ENCODE measurements at regions not wholly inside any gene's neighbourhood (a gene's known extent, or its start where the extent isn't known, plus 50 kb on each side); places are given as distances from the start of the nearest gene placed in this dataset.

GRCh38 chr4:133713340-133713739 lies 488.2 kb downstream of the PABPC4L start:
- no peak for TF ChIP-seq CTCF (IDR thresholded peaks at IDR 0.05)
- TF ChIP-seq ZFX (IDR thresholded peaks at IDR 0.05; ENCODE audit: borderline replicate concordance) = no peak
- H3K27ac ChIP-seq = no peak overlapping the region

- H3K27ac ChIP-seq = no peak overlapping the region
- TF ChIP-seq ZFX (IDR thresholded peaks at IDR 0.05; ENCODE audit: borderline replicate concordance) (no peak), CTCF (IDR thresholded peaks at IDR 0.05) (no peak)
Observed at GRCh38 chr4:133711817-133712216, 489.8 kb downstream of the PABPC4L start.

GRCh38 chr4:133694416-133694815 lies 507.2 kb downstream of the PABPC4L start:
- H3K27ac ChIP-seq = no peak overlapping the region
- TF ChIP-seq CTCF (IDR thresholded peaks at IDR 0.05) (no peak), ZFX (IDR thresholded peaks at IDR 0.05; ENCODE audit: borderline replicate concordance) (no peak)

GRCh38 chr4:133683967-133684366 lies 517.6 kb downstream of the PABPC4L start:
- TF ChIP-seq CTCF (IDR thresholded peaks at IDR 0.05) (no peak), ZFX (IDR thresholded peaks at IDR 0.05; ENCODE audit: borderline replicate concordance) (no peak)
- H3K27ac ChIP-seq = no peak overlapping the region

- H3K27ac ChIP-seq = no peak overlapping the region
- no peak for TF ChIP-seq ZFX (IDR thresholded peaks at IDR 0.05; ENCODE audit: borderline replicate concordance)
- TF ChIP-seq CTCF (IDR thresholded peaks at IDR 0.05) = no peak
Observed at GRCh38 chr4:133668061-133668851, 519.2 kb downstream of the PCDH10 start.

GRCh38 chr4:133647206-133647605 lies 498.1 kb downstream of the PCDH10 start:
- TF ChIP-seq ZFX (IDR thresholded peaks at IDR 0.05; ENCODE audit: borderline replicate concordance) (no peak), CTCF (IDR thresholded peaks at IDR 0.05) (no peak)

GRCh38 chr4:133641191-133641590 lies 492.1 kb downstream of the PCDH10 start:
- TF ChIP-seq CTCF (IDR thresholded peaks at IDR 0.05) = no peak
- TF ChIP-seq ZFX (IDR thresholded peaks at IDR 0.05; ENCODE audit: borderline replicate concordance) = no peak
- H3K27ac ChIP-seq = no peak overlapping the region

More at GRCh38 chr4:133647206-133647605, 498.1 kb downstream of the PCDH10 start:
- no peak overlapping the region for H3K27ac ChIP-seq

All from 22Rv1 (cell line).